C4-2B (cell line): ENCODE measurements at regions not wholly inside any gene's neighbourhood (a gene's known extent, or its start where the extent isn't known, plus 50 kb on each side); places are given as distances from the start of the nearest gene placed in this dataset.

Source experiments
- H3K27ac ChIP-seq: fragments of 450-650 bp; 2 replicates; pipeline ENCODE4 v1.5.1; 2017
- ZFX ChIP-seq: fragments of 450-650 bp; IDR thresholded peaks from 2 replicates; pipeline ENCODE4 v1.6.1; 2017
- TF ChIP-seq, protein P1 (sequence below): fragments of 450-650 bp; conservative IDR thresholded peaks from 2 replicates; pipeline ENCODE4 v1.5.1; 2017; ENCODE audit warnings: mild to moderate bottlenecking

DNA sequence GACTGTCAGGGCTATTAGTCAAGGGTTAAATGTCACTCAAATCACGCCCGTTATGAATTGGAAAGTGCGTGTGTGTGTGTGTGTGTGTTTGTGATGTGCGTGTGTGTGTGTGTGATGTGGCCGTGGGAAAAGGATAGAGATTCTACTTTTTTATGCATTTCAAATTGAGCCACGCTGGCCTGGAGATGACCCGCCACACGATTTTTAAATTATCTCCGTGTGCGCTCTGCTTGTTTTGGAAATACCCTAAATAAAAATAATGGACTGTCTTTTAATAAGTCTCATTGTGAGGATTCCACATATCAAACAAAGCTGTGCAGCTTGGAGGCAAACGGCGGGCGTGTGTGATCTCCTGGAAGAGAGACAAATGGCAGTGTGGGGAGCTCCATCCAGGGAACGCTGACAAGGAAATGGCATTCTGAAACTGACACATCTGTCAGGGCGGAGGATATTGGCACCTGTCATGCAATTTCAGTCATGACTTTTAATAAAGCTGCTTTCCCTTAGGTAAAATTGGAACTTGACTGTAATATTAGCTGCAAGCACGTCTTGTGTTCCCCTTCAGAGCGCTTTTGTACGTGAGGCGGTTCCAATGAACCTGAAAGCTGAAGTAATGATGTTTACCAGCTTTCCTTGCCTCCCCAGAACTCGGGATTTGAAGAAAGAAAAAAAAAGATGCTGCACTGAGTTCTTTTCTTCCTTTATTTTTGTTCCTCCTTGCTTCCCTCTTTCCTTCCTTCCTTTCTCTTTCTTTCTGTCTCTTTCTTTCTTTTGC lies 381.8 kb upstream of the SMIM21 start:
- H3K27ac ChIP-seq: no peak overlapping the region

DNA sequence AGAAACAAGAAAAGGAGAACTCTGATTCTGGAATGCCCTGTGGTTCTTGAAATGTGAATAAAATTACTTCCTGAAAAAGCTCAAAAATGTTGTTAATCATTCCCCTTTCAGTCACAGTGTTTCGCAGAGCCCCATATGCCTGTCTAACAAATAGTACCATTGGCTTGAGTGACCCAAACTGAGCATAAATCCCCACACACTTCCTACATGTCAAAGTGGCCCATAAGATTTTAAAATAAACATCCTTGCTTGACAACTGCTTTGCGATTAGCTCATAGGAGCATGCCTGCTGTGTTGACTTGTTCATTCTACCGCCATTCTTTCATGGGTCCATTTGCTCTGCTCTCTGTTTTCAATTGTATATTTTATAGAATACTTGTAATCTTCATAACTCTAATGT lies 377.8 kb upstream of the SMIM21 start:
- no peak overlapping the region for H3K27ac ChIP-seq
- TF ChIP-seq ZFX: no peak
- TF ChIP-seq, protein P1, sequence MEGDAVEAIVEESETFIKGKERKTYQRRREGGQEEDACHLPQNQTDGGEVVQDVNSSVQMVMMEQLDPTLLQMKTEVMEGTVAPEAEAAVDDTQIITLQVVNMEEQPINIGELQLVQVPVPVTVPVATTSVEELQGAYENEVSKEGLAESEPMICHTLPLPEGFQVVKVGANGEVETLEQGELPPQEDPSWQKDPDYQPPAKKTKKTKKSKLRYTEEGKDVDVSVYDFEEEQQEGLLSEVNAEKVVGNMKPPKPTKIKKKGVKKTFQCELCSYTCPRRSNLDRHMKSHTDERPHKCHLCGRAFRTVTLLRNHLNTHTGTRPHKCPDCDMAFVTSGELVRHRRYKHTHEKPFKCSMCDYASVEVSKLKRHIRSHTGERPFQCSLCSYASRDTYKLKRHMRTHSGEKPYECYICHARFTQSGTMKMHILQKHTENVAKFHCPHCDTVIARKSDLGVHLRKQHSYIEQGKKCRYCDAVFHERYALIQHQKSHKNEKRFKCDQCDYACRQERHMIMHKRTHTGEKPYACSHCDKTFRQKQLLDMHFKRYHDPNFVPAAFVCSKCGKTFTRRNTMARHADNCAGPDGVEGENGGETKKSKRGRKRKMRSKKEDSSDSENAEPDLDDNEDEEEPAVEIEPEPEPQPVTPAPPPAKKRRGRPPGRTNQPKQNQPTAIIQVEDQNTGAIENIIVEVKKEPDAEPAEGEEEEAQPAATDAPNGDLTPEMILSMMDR: no peak

More for the DNA sequence above, 381.8 kb upstream of the SMIM21 start:
- TF ChIP-seq ZFX: no peak
- TF ChIP-seq, protein P1: no peak

GRCh38 chr18:75802681-75803080 lies 375.2 kb upstream of the SMIM21 start:
- no peak overlapping the region for H3K27ac ChIP-seq
- TF ChIP-seq ZFX: no peak
- TF ChIP-seq, protein P1: no peak

DNA sequence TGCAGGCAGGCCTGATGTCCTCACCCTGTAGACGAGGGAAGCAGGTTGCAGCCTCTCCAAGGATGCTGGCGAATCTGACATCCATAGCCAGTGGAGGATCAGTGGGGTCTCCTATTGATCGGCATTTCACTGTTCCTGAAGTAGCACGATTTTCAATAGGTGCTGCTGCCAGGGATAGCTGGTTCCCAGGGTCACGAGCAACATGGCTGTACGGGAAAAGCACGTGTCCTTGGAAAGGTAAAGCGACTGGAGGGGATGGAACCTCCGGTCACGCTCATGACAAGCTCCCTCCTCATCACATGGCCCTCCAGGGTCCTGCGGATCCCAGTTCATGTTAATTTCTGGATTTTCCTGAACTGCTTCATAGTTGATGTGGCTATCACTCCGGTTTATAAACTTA lies 373.7 kb upstream of the SMIM21 start:
- TF ChIP-seq, protein P1: no peak
- TF ChIP-seq ZFX: no peak
- H3K27ac ChIP-seq: no peak overlapping the region

GRCh38 chr18:75800331-75800648 lies 372.8 kb upstream of the SMIM21 start:
- TF ChIP-seq, protein P1: no peak
- no peak for TF ChIP-seq ZFX
- no peak overlapping the region for H3K27ac ChIP-seq

DNA sequence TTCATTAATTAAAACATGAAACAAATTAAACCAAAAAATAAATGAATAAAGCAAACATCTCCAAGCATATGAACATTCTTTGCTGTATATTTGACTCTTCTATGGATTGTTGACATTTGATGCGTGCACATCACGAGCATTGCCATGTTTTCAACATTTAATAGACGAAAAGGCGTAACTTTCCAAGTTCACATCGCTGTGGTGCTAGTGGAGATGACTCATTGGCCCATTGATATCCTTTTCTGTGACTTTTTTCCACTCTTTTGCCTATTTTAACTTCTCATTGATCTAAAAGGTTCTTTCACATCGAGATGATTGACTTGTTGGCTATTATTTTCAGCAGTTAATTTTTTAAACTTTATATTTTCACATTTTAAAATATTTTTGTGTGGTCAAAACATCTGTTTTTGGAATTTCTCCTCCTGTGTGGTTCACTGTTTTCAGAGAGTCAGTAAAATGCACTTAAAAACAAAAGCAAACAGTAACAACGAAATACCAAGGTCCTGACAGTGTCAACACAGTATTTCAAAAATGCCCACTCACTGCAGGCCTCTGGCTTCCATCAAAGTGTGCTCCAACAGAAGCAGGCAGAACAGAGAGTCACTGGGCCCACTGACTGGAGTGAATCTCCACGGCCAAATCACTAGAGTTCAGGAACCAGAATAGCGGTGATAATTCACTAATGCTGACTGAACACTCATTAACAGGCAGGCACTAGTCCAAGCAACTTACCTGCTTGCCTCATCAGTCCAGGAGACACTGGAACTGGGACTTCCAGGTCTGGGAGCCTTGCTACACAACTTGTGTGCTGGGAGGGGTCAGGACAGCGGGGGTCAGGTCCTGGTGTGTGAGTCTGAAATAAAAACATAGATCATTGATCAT lies 372.2 kb upstream of the SMIM21 start:
- TF ChIP-seq, protein P1: no peak
- no peak for TF ChIP-seq ZFX
- no peak overlapping the region for H3K27ac ChIP-seq

DNA sequence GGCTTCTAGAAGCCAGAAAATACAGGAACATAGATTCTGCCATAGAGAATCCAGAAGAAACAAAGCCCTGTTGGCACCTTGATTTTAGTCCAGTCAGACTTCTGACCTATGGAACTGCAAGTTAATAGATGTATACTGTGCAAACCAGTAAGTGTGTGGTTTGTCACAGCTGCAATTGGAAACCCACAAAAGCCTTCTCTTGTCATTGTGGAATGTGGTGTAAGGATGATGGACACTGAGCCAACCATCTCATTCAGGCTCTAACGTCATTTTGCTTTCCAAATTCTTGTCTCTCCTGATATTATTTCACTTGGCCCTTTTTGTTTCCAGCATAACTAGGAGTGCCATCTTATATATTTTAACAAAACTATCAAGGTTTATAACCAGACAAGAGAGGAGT lies 369.5 kb upstream of the SMIM21 start:
- TF ChIP-seq ZFX: no peak
- TF ChIP-seq, protein P1: no peak
- H3K27ac ChIP-seq: no peak overlapping the region
